H9 (cell line): ENCODE measurements at regions not wholly inside any gene's neighbourhood (a gene's known extent, or its start where the extent isn't known, plus 50 kb on each side); places are given as distances from the start of the nearest gene placed in this dataset.

Experiments
- DNase-seq: peaks from one replicate; pipeline ENCODE4 v3.0.0-alpha.2; 2017
- H2AFZ ChIP-seq: one replicate; pipeline ENCODE4 v1.6.1; 2013; ENCODE audit warnings: mild to moderate bottlenecking, low read length, control low read depth, moderate library complexity
- H2AK5ac ChIP-seq: 2 replicates; pipeline ENCODE4 v1.6.1; 2013; ENCODE audit warnings: low read length, control low read depth, mixed read lengths; ENCODE audit not compliant: insufficient read length
- H2BK120ac ChIP-seq: one replicate; pipeline ENCODE4 v1.6.1; 2013; ENCODE audit warnings: low read depth, mild to moderate bottlenecking, low read length, control low read depth, inconsistent platforms; ENCODE audit not compliant: poor library complexity, severe bottlenecking
- H2BK12ac ChIP-seq: 2 replicates; pipeline ENCODE4 v1.6.1; 2013; ENCODE audit warnings: low read length, control low read depth, mixed read lengths, low read depth; ENCODE audit not compliant: insufficient read length
- H2BK15ac ChIP-seq: 2 replicates; pipeline ENCODE4 v1.6.1; 2013; ENCODE audit warnings: low read depth, low read length, control low read depth
- H2BK20ac ChIP-seq: one replicate; pipeline ENCODE4 v1.6.1; 2013; ENCODE audit warnings: low read depth, mild to moderate bottlenecking, low read length, control low read depth, inconsistent platforms; ENCODE audit not compliant: poor library complexity, severe bottlenecking
- H2BK5ac ChIP-seq: 2 replicates; pipeline ENCODE4 v1.6.1; 2013; ENCODE audit warnings: low read length, control low read depth, mixed read lengths; ENCODE audit not compliant: insufficient read length
- H3K14ac ChIP-seq: 2 replicates; pipeline ENCODE4 v1.6.1; 2013; ENCODE audit warnings: low read length, control low read depth; ENCODE audit not compliant: insufficient read depth
- H3K18ac ChIP-seq: 2 replicates; pipeline ENCODE4 v1.6.1; 2013; ENCODE audit warnings: low read depth, mild to moderate bottlenecking, mixed read lengths, low read length, control low read depth; ENCODE audit not compliant: insufficient read length
- H3K23ac ChIP-seq: 2 replicates; pipeline ENCODE4 v1.6.1; 2013; ENCODE audit warnings: low read length, control low read depth, mixed read lengths, low read depth; ENCODE audit not compliant: insufficient read length
- H3K23me2 ChIP-seq: 2 replicates; pipeline ENCODE4 v1.6.1; 2013; ENCODE audit warnings: low read depth, mild to moderate bottlenecking, mixed read lengths, low read length, control low read depth; ENCODE audit not compliant: insufficient read length, poor library complexity, severe bottlenecking
- H3K27ac ChIP-seq: 2 replicates; pipeline ENCODE4 v1.5.1; 2013; ENCODE audit warnings: low read length, control low read depth, mixed read lengths, low read depth; ENCODE audit not compliant: insufficient read length
- H3K27me3 ChIP-seq: 2 replicates; pipeline ENCODE4 v1.6.1; 2013; ENCODE audit warnings: low read length, control low read depth, inconsistent platforms; ENCODE audit not compliant: insufficient read depth
- H3K4ac ChIP-seq: 2 replicates; pipeline ENCODE4 v1.6.1; 2013; ENCODE audit warnings: low read depth, mild to moderate bottlenecking, control low read depth, inconsistent platforms, low read length, moderate library complexity
- H3K4me1 ChIP-seq: 2 replicates; pipeline ENCODE4 v1.6.1; 2013; ENCODE audit warnings: low read length, control low read depth, inconsistent platforms; ENCODE audit not compliant: insufficient read depth
- H3K4me2 ChIP-seq: 2 replicates; pipeline ENCODE4 v1.6.1; 2013; ENCODE audit warnings: low read length, control low read depth, mixed read lengths; ENCODE audit not compliant: insufficient read length, insufficient read depth
- H3K56ac ChIP-seq: 2 replicates; pipeline ENCODE4 v1.6.1; 2013; ENCODE audit warnings: low read depth, mild to moderate bottlenecking, mixed read lengths, low read length, control low read depth; ENCODE audit not compliant: insufficient read length
- H3K79me1 ChIP-seq: 2 replicates; pipeline ENCODE4 v1.6.1; 2013; ENCODE audit warnings: low read depth, mild to moderate bottlenecking, moderate library complexity, low read length, control low read depth, inconsistent platforms; ENCODE audit not compliant: insufficient read depth, poor library complexity, severe bottlenecking
- H3K79me2 ChIP-seq: 2 replicates; pipeline ENCODE4 v1.6.1; 2013; ENCODE audit warnings: low read length, control low read depth, inconsistent platforms; ENCODE audit not compliant: insufficient read depth
- H3K9ac ChIP-seq: 2 replicates; pipeline ENCODE4 v1.6.1; 2013; ENCODE audit warnings: low read length, control low read depth, mixed read lengths; ENCODE audit not compliant: insufficient read length; ENCODE audit errors: extremely low read depth
- H3K9me3 ChIP-seq: one replicate; pipeline ENCODE4 v1.6.1; 2013; ENCODE audit warnings: low read depth, low read length, inconsistent platforms; ENCODE audit not compliant: control insufficient read depth
- H3T11ph ChIP-seq: one replicate; pipeline ENCODE4 v1.6.1; 2013; ENCODE audit warnings: mild to moderate bottlenecking, low read length, control low read depth, inconsistent platforms
- H4K20me1 ChIP-seq: one replicate; pipeline ENCODE4 v1.6.1; 2013; ENCODE audit not compliant: control insufficient read depth, insufficient read length, insufficient read depth
- H4K5ac ChIP-seq: 2 replicates; pipeline ENCODE4 v1.6.1; 2013; ENCODE audit warnings: low read depth, mild to moderate bottlenecking, mixed read lengths, low read length, control low read depth; ENCODE audit not compliant: insufficient read length
- H4K8ac ChIP-seq: replicated peaks from 2 replicates; pipeline ENCODE4 v1.6.1; 2013; ENCODE audit warnings: low read length, control low read depth, mixed read lengths, low read depth; ENCODE audit not compliant: insufficient read length
- H4K91ac ChIP-seq: 2 replicates; pipeline ENCODE4 v1.6.1; 2013; ENCODE audit warnings: low read depth, mild to moderate bottlenecking, moderate library complexity, mixed read lengths, low read length, control low read depth; ENCODE audit not compliant: insufficient read length
- H3K27ac Mint-ChIP-seq, 3 experiments: 2 replicates in 2 of 3; 3 replicates in 1 of 3; pipeline ENCODE4 v1.8.0; 2020 to 2021; ENCODE audit warnings: mixed read lengths in 3 of 3, mild to moderate bottlenecking in 1 of 3, moderate library complexity in 1 of 3
- H3K27me3 Mint-ChIP-seq: 2 replicates; pipeline ENCODE4 v1.8.0; 2021; ENCODE audit warnings: low read depth, mild to moderate bottlenecking, moderate library complexity, mixed read lengths
- H3K36me3 Mint-ChIP-seq, 3 experiments: 2 replicates in 2 of 3; 3 replicates in 1 of 3; pipeline ENCODE4 v1.8.0; 2020 to 2021; ENCODE audit warnings: low read depth in 3 of 3, mixed read lengths in 3 of 3; ENCODE audit not compliant: insufficient read depth in 1 of 3
- H3K4me1 Mint-ChIP-seq, 2 experiments: 2 replicates each; pipeline ENCODE4 v1.8.0; 2020; ENCODE audit warnings: mixed read lengths in 2 of 2
- H3K4me3 Mint-ChIP-seq, 2 experiments: 2 replicates in 1 of 2; 3 replicates in 1 of 2; pipeline ENCODE4 v1.8.0; 2020 to 2021; ENCODE audit warnings: mild to moderate bottlenecking in 2 of 2, mixed read lengths in 2 of 2, moderate library complexity in 1 of 2
- H3K9me3 Mint-ChIP-seq, 2 experiments: 2 replicates in 1 of 2; 3 replicates in 1 of 2; pipeline ENCODE4 v1.8.0; 2020; ENCODE audit warnings: mild to moderate bottlenecking in 2 of 2, mixed read lengths in 2 of 2, moderate library complexity in 1 of 2
- CTCF ChIP-seq: fragments of 200-600 bp; sonication (generic); conservative IDR thresholded peaks from 3 replicates; pipeline ENCODE4 v1.8.0; 2021; ENCODE audit warnings: antibody characterized with exemption, mild to moderate bottlenecking
- WGBS: extraction: QIAGEN DNeasy Blood & Tissue Kit; methylation state at CpG from one replicate; pipeline ENCODE4 v1.1.7; 2013; ENCODE audit warnings: missing lambda C conversion rate, low lambda C conversion rate, mixed read lengths; ENCODE audit not compliant: insufficient read length; ENCODE audit errors: extremely low coverage; 5-methylcytosine and 5-hydroxymethylcytosine counted together

DNA sequence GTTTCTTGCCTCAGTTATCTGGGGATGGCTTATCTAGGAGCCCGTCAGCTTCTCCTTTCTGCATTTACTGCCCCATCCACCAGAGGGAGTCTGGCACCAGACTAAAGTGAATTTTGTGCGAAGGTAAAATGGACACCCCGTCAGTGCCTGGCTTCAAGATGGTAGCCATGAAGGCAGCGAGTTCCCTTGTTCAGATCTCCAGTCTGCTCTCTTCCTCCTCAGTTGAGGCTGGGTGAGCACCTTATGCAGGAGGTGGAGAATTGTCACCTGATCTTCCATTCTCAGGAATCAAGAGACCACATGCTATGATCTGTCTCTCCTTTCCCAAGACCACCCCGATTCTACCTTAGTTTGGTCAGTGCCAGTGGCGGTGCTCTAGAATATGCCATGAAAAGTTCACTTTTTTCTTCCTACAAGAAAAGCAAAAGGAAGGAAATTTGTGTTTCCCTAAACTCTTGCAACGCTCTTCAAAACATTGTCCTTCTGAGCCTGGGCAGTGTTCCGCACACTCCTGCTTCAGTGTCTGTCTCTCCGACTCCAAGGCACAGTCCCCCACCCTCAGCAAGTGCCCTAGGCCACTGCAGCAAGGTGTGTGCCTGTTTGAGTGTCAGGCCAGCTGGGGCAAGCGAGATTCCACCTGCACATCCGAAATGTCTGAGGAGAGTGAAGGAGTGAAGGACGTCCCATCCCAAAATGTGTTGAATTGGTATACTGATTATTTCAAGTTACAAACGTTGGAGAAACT lies 168.6 kb downstream of the SS18 start:
- H4K91ac ChIP-seq, result no peak overlapping the region
- no CpG with 5 or more reads among the region's 13 CpGs for WGBS
- no peaks in the 10 kb centered on the region for H3K27me3 ChIP-seq
- H4K8ac ChIP-seq, result no peak overlapping the region
- H3K23me2 ChIP-seq, result no peaks in the 10 kb centered on the region
- no peak overlapping the region for H3K9ac ChIP-seq
- H3K36me3 Mint-ChIP-seq, result peaks cover 1 to 7% (median 2%) of the 10 kb centered on the region in 3 experiments; a peak in 4 of 7 replicates
- H2BK12ac ChIP-seq, result no peak overlapping the region
- DNase-seq, result peak; percentile 68
- no peak overlapping the region for H2BK120ac ChIP-seq
- no peak overlapping the region for H3K14ac ChIP-seq
- H3K27ac Mint-ChIP-seq, result 0 out of 7 replicates have a peak overlapping the region, but pooled peaks of 1 of the 3 experiments have one; percentile 61
- H3K4me2 ChIP-seq, result no peak overlapping the region
- H3K18ac ChIP-seq, result peak overlapping the region; percentile 50
- peak; percentile 81 for TF ChIP-seq CTCF
- H3K79me1 ChIP-seq, result no peaks in the 10 kb centered on the region
- no peak overlapping the region for H3T11ph ChIP-seq
- no peak overlapping the region for H2BK20ac ChIP-seq
- H3K4me1 Mint-ChIP-seq, result peaks cover 0 to 3% of the 10 kb centered on the region in 2 experiments; a peak in 1 of 4 replicates
- H3K23ac ChIP-seq, result no peak overlapping the region
- no peak overlapping the region for H3K27ac ChIP-seq
- H4K20me1 ChIP-seq, result no peaks in the 10 kb centered on the region
- no peak overlapping the region for H3K4ac ChIP-seq
- no peak overlapping the region for H2BK5ac ChIP-seq
- H3K4me3 Mint-ChIP-seq, result no peak overlapping the region
- no peaks in the 10 kb centered on the region for H3K4me1 ChIP-seq
- H2AK5ac ChIP-seq, result no peak overlapping the region
- H4K5ac ChIP-seq, result no peak overlapping the region
- no peak overlapping the region for H2AFZ ChIP-seq
- no peak overlapping the region for H2BK15ac ChIP-seq
- H3K9me3 ChIP-seq, result no peaks in the 10 kb centered on the region
- H3K27me3 Mint-ChIP-seq, result peaks cover 2% of the 10 kb centered on the region
- peaks cover 0 to 6% of the 10 kb centered on the region in 2 experiments; a peak in 3 of 5 replicates for H3K9me3 Mint-ChIP-seq
- no peak overlapping the region for H3K56ac ChIP-seq
- H3K79me2 ChIP-seq, result no peaks in the 10 kb centered on the region
